ENCODE measurements at regions not wholly inside any gene's neighbourhood (a gene's known extent, or its start where the extent isn't known, plus 50 kb on each side); places are given as distances from the start of the nearest gene placed in this dataset.
"Not testable (repeated sequence)": the region's sequence is repeated elsewhere in the genome, so short reads cannot be mapped to it uniquely, and the experiment has no call there.

DNA sequence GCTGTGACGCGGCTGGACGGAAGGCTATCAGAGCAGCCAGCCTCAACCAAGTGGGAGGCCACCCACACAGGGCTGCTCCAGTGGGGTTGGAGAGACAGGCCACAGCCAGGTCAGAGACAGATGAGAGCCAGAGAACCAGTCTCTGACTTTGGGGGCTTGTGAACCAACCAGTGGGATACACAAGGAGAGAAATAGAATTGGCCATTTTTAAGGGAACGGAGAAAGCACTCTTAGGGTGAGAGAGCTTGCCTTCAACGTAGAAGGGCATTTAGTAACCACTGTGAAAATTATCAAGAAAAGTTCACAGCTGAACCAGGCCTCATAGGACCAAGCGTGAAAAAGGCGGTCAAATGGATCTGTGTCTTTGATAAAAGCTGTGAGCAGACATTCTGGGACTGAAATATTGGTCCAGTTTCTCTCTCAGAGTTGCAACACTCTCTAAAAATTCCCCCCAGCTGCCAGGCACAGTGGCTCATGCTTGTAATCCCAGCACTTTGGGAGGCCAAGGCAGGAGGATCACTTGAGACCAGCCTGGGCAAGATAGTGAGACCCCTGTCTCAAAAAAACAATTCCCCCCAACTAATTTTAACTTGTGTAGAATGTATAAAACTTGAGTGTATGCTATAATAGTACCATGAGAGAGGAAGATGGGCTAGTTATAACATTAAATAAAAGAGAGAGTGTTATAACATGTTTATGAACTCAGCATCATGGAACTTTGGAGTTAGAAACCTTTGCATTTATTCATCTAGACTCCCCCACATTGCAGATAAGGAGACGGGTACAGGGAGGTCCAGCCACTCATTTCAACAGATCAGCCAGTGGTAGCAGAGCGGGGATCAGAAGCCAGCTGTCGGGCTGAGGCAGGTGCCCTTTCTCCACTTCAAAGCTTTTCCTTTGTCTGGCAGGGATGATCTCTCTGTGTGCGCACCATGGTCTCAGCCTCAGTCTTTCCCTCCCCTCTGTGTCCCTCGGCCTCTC, 132.2 kb downstream of the NPIPB11 start:
- not testable (repeated sequence) for H3K4me1 ChIP-seq (ENCODE audit: control insufficient read depth, low read depth, low read length); H3K9me3 ChIP-seq (ENCODE audit: control insufficient read depth, low read depth, low read length)

DNA sequence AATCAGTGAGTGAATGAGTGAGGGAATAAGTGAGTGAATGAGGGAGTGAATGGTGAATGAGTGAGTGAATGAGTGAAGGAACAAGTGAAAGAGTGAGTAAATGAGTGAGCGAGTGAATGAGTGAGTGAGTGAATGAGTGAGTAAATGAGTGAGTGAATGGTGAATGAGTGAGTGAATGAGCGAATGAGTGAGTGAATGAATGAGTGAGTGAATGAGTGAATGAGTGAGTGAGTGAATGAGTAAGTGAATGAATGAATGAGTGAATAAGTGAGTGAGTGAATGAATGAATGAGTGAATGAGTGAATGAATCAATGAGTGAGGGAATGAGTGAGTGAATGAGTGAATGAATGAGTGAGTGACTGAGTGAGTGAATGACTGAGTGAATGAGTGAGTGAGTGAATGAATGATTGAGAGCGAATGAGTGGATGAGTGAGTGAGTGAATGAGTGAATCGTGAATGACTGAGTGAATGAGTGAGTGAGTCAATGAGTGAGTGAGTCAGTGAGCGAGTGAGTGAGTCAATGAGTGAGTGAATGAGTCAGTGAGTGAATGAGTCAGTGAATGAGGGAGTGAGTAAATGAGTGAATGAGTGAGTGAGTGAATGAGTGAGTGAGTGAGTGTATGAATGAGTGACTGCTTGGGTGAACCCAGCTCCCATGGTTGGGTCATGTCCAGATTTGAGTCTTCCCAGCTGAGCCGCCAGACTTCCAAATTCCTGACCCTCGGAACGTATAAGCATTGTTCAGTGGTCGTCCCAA, 133.0 kb downstream of the NPIPB11 start:
- H3K4me3 ChIP-seq (ENCODE audit: low read length); H3K4me1 ChIP-seq (ENCODE audit: control insufficient read depth, low read depth, low read length); H3K27ac ChIP-seq (ENCODE audit: low read length); H3K27me3 ChIP-seq (ENCODE audit: control insufficient read depth, insufficient read depth, low read length); H3K9ac ChIP-seq (ENCODE audit: low read length); H3K9me3 ChIP-seq (ENCODE audit: control insufficient read depth, low read depth, low read length); H3K36me3 ChIP-seq (ENCODE audit: control insufficient read depth, low read depth, low read length): not testable (repeated sequence)

More for the DNA sequence above, 132.2 kb downstream of the NPIPB11 start:
- H3K4me3 ChIP-seq (ENCODE audit: low read length); H3K9ac ChIP-seq (ENCODE audit: low read length); H3K27me3 ChIP-seq (ENCODE audit: control insufficient read depth, insufficient read depth, low read length); H3K36me3 ChIP-seq (ENCODE audit: control insufficient read depth, low read depth, low read length); H3K27ac ChIP-seq (ENCODE audit: low read length): not testable (repeated sequence)

DNA sequence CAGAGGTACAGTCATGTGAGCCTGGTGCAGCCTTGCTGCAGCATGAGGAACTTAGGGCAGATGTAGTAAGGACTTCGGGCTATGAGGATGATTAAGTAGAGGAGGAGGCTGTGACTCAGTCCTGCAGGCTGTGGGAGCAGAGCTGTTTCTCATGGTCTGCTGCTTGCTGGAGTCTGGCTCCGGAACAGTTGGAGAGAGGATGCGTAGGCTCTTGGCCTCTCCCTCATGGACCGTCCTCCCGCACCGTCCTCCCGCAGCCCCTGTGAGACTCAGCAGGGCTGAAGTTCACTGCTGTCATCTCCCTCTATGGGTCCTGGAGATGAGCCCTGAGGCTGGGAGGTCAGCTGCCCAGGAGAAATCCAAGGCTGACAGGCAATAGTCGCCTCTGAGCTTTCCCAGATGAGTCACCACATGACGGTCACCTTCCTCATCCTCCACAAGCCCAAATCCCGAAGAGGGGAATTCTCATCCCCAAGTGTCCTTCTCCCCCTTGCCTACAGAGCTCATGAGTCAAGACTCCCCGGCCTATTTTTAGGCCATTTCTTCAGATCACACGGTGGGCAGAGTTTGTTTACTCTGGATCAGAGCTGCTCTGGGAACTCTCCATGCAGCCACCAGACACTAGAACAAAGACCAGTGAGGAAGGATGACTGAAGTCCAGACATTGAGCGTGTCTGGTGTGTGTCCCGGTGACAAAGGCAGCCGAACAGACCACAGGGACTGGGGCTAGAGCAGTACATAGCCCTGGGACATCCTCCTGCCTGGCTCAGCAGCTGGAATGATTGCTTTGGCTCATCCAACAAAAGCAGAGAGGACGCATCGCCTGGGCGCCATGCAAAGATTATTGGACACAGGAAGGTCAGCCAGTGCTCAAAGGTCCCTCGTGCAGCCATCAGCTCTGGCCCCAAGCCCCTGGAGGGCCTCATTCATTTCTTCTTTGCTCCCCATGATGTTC, 134.5 kb downstream of the NPIPB11 start:
- not testable (repeated sequence) for H3K9ac ChIP-seq (ENCODE audit: low read length); H3K27me3 ChIP-seq (ENCODE audit: control insufficient read depth, insufficient read depth, low read length); H3K27ac ChIP-seq (ENCODE audit: low read length)

DNA sequence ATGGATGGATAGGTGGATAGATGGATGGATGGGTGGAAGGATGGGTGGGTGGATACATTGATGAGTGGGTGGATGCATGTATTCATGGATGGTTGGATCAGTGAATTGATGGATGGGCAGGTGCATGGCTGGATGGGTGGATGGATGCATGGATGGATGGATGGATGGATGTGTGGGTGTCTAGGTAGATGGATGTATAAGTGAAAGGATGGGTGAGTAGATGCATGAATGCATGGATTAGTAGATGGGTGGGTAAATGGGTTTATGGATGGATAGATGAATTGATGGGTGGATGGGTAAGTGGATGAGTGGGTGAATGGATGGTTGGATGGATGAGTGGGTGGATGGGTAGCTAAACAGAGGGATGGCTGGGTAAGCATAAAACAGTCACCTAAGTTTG, 135.6 kb downstream of the NPIPB11 start:
- H3K4me3 ChIP-seq (ENCODE audit: low read length); H3K9me3 ChIP-seq (ENCODE audit: control insufficient read depth, low read depth, low read length); H3K4me1 ChIP-seq (ENCODE audit: control insufficient read depth, low read depth, low read length); H3K9ac ChIP-seq (ENCODE audit: low read length); H3K27me3 ChIP-seq (ENCODE audit: control insufficient read depth, insufficient read depth, low read length); H3K27ac ChIP-seq (ENCODE audit: low read length); H3K36me3 ChIP-seq (ENCODE audit: control insufficient read depth, low read depth, low read length): not testable (repeated sequence)

More for the DNA sequence above, 134.5 kb downstream of the NPIPB11 start:
- not testable (repeated sequence) for H3K36me3 ChIP-seq (ENCODE audit: control insufficient read depth, low read depth, low read length); H3K4me3 ChIP-seq (ENCODE audit: low read length); H3K9me3 ChIP-seq (ENCODE audit: control insufficient read depth, low read depth, low read length); H3K4me1 ChIP-seq (ENCODE audit: control insufficient read depth, low read depth, low read length)

DNA sequence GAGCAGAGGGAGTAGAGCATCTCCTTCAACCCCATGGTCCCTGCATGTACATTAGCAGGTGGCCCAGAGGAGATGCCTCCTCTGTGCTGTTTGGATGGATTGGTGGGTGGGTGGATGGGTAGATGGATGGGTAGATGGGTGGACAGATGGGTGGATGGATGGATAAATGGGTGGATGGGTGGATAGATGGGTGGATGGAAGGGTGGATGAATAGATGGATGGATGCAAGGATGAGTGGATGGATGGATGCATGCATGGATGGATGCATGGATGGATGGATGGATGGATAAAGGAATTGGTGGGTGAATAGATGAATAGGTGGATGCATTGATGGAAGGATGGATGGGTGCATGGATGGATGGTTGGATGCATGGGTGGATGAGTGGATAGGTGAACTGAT, 136.5 kb downstream of the NPIPB11 start:
- not testable (repeated sequence) for H3K27me3 ChIP-seq (ENCODE audit: control insufficient read depth, insufficient read depth, low read length); H3K4me1 ChIP-seq (ENCODE audit: control insufficient read depth, low read depth, low read length); H3K9me3 ChIP-seq (ENCODE audit: control insufficient read depth, low read depth, low read length); H3K27ac ChIP-seq (ENCODE audit: low read length); H3K36me3 ChIP-seq (ENCODE audit: control insufficient read depth, low read depth, low read length); H3K9ac ChIP-seq (ENCODE audit: low read length); H3K4me3 ChIP-seq (ENCODE audit: low read length)

DNA sequence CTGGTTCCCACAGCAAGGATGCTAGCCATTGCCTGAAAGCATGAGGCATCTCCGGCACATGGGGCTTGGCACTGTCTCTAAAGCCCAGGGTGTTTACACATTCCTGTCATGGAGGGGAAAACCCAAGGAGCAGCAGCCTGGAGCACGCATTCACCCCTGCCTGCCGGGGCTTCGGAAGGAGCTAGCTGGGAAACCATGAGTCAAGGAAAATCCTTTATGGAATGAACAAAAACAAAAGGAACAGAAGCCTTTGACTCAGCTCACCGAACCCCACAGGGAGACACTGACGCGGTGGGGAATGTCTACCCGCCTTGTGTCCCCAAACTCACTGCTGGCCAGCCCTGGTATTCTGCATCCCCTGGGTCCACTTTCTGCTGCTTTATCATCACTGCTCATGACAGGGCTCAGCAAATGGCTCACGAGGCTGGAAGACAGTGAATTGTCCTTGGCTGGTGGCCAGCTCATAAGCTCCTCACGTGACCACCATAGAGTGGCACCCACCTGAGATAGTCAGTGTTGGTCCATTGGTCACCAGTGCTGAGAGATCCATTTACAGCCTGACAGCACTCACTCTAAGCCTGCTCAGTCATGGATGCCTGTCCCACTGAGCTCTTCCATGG, 137.2 kb downstream of the NPIPB11 start:
- not testable (repeated sequence) for H3K36me3 ChIP-seq (ENCODE audit: control insufficient read depth, low read depth, low read length); H3K9me3 ChIP-seq (ENCODE audit: control insufficient read depth, low read depth, low read length); H3K27me3 ChIP-seq (ENCODE audit: control insufficient read depth, insufficient read depth, low read length); H3K27ac ChIP-seq (ENCODE audit: low read length); H3K4me1 ChIP-seq (ENCODE audit: control insufficient read depth, low read depth, low read length); H3K4me3 ChIP-seq (ENCODE audit: low read length); H3K9ac ChIP-seq (ENCODE audit: low read length)

DNA sequence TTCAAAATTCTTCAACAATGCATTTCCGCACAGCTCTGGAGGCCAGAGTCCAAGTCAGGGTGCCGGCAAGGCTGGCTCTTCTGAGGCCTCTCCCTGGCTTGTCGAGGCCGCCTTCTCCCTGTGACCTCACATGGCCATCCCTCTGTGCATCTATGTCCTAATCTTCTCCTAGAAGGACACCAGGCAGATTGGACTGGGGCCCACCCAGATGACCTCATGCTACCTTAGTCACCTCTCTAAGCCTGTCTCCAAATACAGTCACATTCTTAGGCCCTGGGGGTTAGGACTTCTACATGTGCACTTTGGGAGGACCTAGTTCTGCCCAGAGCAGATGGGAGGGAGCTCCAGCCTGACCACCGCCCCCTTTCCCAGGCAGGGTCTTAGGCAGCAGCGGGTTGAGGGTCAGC, 137.7 kb downstream of the NPIPB11 start:
- not testable (repeated sequence) for H3K9me3 ChIP-seq (ENCODE audit: control insufficient read depth, low read depth, low read length); H3K27ac ChIP-seq (ENCODE audit: low read length); H3K4me3 ChIP-seq (ENCODE audit: low read length); H3K27me3 ChIP-seq (ENCODE audit: control insufficient read depth, insufficient read depth, low read length); H3K9ac ChIP-seq (ENCODE audit: low read length); H3K4me1 ChIP-seq (ENCODE audit: control insufficient read depth, low read depth, low read length); H3K36me3 ChIP-seq (ENCODE audit: control insufficient read depth, low read depth, low read length)

DNA sequence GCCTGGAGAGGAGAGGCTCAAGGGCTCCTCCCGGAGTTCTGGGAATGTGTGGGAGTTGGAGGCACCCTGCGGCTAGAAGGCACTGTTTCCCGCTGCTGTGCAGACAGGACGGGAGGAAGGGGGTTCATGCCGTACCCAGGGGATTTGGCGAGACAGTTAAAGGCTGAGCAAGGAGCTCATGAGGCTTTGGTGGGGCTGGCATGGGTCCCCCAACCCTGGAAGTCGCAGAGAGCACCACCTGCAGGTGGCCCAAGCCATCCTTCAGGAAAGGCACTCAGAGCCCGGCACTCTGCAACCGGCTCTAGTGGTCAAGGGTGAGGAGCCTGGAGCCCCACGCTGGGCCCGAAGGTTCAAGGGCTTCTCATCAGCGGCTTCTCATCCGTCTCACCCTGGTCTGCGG, 138.2 kb downstream of the NPIPB11 start:
- not testable (repeated sequence) for H3K4me3 ChIP-seq (ENCODE audit: low read length); H3K27ac ChIP-seq (ENCODE audit: low read length); H3K9ac ChIP-seq (ENCODE audit: low read length); H3K27me3 ChIP-seq (ENCODE audit: control insufficient read depth, insufficient read depth, low read length); H3K36me3 ChIP-seq (ENCODE audit: control insufficient read depth, low read depth, low read length); H3K4me1 ChIP-seq (ENCODE audit: control insufficient read depth, low read depth, low read length); H3K9me3 ChIP-seq (ENCODE audit: control insufficient read depth, low read depth, low read length)

DNA sequence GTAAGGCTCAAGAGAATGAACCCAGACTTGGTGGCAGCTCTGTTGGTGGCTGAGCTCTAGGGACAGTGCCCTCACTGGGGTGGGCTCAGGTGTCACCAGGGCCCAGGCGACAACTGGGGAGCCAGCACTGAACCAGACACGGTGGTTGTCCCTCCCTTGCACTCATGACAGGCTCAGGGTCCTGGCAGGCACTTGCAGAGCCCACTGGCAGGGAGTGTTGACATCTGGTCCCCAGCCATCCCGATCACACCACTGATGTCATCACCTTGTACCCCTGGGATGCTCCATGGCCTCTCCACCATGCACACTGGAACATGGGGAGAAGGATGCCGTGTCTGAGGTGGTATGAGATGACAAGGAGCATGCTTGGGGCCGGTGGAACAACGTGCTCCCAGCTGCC, 138.6 kb downstream of the NPIPB11 start:
- not testable (repeated sequence) for H3K9ac ChIP-seq (ENCODE audit: low read length); H3K4me1 ChIP-seq (ENCODE audit: control insufficient read depth, low read depth, low read length); H3K36me3 ChIP-seq (ENCODE audit: control insufficient read depth, low read depth, low read length); H3K27me3 ChIP-seq (ENCODE audit: control insufficient read depth, insufficient read depth, low read length); H3K9me3 ChIP-seq (ENCODE audit: control insufficient read depth, low read depth, low read length); H3K27ac ChIP-seq (ENCODE audit: low read length); H3K4me3 ChIP-seq (ENCODE audit: low read length)

DNA sequence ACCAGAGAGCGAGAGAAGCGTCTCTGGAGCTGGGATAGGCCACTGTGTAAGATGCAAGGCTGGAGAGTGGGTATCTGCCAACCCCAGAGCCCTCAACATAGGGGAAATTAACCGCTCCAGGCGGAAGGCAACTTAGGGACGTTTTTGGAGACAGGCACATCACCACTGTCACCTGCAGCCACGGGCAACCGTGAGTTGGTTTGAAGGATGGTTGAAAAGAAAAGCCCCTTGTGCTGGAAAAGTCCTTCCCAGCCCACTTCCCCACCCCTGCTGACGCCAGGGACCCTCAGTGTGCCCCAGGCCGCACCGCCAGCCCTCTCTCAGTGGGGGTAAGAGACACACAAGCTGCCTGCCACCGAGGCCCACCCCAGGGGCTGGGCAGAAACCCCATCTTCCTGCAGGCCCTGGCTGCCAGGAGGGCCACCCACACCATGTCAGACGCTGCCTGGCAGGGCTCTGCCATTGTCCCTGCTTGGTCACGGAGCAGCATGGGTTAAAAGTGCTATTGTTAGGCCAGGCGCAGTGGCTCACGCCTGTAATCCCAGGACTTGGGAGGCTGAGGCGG, 139.4 kb downstream of the NPIPB11 start:
- not testable (repeated sequence) for H3K4me1 ChIP-seq (ENCODE audit: control insufficient read depth, low read depth, low read length); H3K9me3 ChIP-seq (ENCODE audit: control insufficient read depth, low read depth, low read length); H3K4me3 ChIP-seq (ENCODE audit: low read length); H3K27me3 ChIP-seq (ENCODE audit: control insufficient read depth, insufficient read depth, low read length); H3K36me3 ChIP-seq (ENCODE audit: control insufficient read depth, low read depth, low read length); H3K9ac ChIP-seq (ENCODE audit: low read length); H3K27ac ChIP-seq (ENCODE audit: low read length)

DNA sequence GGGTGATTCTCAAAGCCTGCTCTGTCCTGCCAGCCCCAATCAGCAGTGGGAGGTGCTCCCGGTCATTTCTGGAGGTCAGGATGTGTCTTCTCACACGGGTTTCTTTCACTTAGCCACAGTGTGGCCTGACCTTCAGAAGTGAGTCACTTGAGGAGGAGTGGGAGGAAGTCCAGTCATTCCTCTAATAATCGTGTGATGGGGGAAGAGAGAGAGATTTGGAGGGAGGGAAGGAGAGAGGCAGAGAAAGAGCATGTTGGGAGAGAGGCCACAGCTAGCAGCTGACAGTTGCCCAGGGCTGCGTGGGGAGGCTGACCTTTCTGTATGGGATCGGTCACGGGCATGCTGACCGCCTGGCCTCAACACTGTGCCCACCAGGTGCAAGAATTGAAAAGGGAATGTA, 139.9 kb downstream of the NPIPB11 start:
- not testable (repeated sequence) for H3K4me3 ChIP-seq (ENCODE audit: low read length); H3K4me1 ChIP-seq (ENCODE audit: control insufficient read depth, low read depth, low read length); H3K9me3 ChIP-seq (ENCODE audit: control insufficient read depth, low read depth, low read length); H3K27ac ChIP-seq (ENCODE audit: low read length); H3K27me3 ChIP-seq (ENCODE audit: control insufficient read depth, insufficient read depth, low read length); H3K9ac ChIP-seq (ENCODE audit: low read length); H3K36me3 ChIP-seq (ENCODE audit: control insufficient read depth, low read depth, low read length)

Data from iPS-18a (cell line).